ENCODE measurements at regions not wholly inside any gene's neighbourhood (a gene's known extent, or its start where the extent isn't known, plus 50 kb on each side); places are given as distances from the start of the nearest gene placed in this dataset.

DNA sequence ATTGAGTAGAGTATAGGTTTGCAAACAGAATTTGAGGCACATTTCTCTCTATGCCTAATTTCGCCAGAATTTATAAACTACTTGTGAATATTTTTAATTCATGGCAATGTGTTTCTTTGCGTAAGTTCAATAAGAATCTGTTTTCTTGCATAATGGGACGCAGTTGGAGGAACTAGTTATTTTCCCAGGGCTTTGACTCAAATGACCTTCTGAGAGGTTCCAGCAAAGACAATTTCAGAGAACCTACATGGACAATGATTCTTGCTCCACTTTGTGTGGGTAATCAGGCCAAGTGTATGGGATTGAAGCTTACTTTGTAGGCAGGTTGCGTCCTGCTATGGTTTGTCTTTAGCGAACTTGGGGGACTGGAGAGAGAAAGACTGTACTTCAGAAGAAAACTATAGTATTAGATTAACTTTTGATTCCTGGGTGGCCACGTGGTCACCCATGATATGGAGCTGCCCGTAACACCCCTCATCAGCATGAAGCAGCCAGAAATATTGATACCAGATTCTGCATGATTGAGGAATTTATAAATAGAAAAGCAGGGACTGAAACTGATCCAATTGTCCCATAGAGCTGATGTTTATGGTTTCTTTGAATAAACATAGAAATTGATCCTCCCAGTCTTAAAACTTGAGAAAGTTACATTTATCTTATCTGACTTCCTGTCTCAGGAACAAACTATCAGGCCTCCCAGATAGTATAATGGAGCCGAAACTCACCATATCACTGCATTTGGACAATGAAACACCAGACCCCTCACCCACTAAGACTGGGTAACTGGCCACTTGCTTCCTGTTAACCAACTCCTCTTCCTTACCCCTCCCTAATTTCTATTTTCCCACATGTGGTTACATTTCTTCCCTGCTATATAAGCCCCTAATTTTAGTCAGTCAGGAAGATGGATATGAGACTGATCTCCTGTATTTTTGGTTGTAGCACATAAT is 815.3 kb upstream of the HS6ST1 start:
- no peaks in the 10 kb centered on the region for H3K4me1 ChIP-seq
- 81 to 82% methylated on average over 8 of the region's 8 CpGs for WGBS, 2 donors
- DNase-seq, result no peak
- H3K4me3 ChIP-seq, result no peak overlapping the region
- TF ChIP-seq POLR2A (IDR thresholded peaks at IDR 0.05), result no peak
- TF ChIP-seq, protein P1, sequence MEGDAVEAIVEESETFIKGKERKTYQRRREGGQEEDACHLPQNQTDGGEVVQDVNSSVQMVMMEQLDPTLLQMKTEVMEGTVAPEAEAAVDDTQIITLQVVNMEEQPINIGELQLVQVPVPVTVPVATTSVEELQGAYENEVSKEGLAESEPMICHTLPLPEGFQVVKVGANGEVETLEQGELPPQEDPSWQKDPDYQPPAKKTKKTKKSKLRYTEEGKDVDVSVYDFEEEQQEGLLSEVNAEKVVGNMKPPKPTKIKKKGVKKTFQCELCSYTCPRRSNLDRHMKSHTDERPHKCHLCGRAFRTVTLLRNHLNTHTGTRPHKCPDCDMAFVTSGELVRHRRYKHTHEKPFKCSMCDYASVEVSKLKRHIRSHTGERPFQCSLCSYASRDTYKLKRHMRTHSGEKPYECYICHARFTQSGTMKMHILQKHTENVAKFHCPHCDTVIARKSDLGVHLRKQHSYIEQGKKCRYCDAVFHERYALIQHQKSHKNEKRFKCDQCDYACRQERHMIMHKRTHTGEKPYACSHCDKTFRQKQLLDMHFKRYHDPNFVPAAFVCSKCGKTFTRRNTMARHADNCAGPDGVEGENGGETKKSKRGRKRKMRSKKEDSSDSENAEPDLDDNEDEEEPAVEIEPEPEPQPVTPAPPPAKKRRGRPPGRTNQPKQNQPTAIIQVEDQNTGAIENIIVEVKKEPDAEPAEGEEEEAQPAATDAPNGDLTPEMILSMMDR (IDR thresholded peaks at IDR 0.05), result no peak
- no peaks in the 10 kb centered on the region for H3K9me3 ChIP-seq
- H3K36me3 ChIP-seq (ENCODE audit: low read depth, missing control alignments), result no peaks in the 10 kb centered on the region
- intact Hi-C loops (cut with DNase I; ENCODE audit: low total_unique reads), result no loop called here
- H3K27me3 ChIP-seq, result no peaks in the 10 kb centered on the region
- H3K27ac ChIP-seq, result no peak overlapping the region

DNA sequence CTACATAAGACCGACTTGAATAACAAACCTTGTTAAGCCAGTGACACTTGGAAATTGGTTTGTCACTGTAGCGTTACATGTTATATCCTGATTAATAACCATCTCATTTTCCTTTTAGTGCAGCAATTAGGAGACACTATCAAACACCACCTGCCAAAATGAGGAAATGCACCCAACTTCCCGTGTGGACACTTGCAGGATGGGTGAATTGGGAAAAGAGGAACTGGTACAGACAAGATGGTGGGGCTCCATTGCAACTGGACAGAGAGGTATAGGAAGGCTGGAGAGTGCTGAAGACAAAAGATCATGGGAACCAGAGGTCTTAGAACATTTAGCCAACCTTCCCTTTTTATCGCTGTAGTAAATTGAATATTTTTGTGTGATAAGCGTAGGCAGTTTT is 816.3 kb upstream of the HS6ST1 start:
- 92 to 94% methylated on average over 5 of the region's 5 CpGs for WGBS, 2 donors
- Histone ChIP-seq H3K9me3 (no peaks in the 10 kb centered on the region), H3K36me3 (ENCODE audit: low read depth, missing control alignments) (no peaks in the 10 kb centered on the region), H3K27me3 (no peaks in the 10 kb centered on the region), H3K4me1 (no peaks in the 10 kb centered on the region), H3K27ac (no peak overlapping the region), H3K4me3 (no peak overlapping the region)
- TF ChIP-seq POLR2A (IDR thresholded peaks at IDR 0.05), result no peak
- TF ChIP-seq, protein P1 (IDR thresholded peaks at IDR 0.05), result no peak
- DNase-seq, result no peak
- intact Hi-C loops (cut with DNase I; ENCODE audit: low total_unique reads), result no loop called here

DNA sequence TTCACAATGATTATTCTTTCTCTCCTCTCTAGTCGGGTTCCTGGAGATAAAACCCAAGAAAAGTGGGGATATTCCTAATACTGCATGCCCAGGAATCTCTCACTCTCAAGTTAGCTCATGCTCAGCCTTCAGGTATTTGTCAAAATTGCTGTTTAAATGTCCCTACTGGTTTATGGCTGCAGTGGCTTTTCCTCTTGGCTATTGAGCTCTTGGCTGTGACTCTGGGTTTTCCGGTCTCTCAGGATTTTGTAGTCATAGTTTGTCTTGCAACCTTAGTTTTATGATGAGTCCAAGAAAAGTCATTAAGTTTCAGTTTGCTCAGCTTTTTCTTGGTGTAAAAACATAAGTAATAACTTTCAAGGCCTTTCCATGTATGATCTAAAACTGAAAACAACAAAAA is 820.7 kb upstream of the HS6ST1 start:
- Histone ChIP-seq H3K9me3 (no peaks in the 10 kb centered on the region), H3K27me3 (no peaks in the 10 kb centered on the region), H3K4me1 (no peaks in the 10 kb centered on the region), H3K36me3 (ENCODE audit: low read depth, missing control alignments) (no peaks in the 10 kb centered on the region), H3K4me3 (no peak overlapping the region), H3K27ac (no peak overlapping the region)
- no peak for DNase-seq
- intact Hi-C loops (cut with DNase I; ENCODE audit: low total_unique reads), result no loop called here
- WGBS, 2 donors, result 79 to 82% methylated on average over 2 of the region's 2 CpGs
- TF ChIP-seq, protein P1 (IDR thresholded peaks at IDR 0.05), result no peak

DNA sequence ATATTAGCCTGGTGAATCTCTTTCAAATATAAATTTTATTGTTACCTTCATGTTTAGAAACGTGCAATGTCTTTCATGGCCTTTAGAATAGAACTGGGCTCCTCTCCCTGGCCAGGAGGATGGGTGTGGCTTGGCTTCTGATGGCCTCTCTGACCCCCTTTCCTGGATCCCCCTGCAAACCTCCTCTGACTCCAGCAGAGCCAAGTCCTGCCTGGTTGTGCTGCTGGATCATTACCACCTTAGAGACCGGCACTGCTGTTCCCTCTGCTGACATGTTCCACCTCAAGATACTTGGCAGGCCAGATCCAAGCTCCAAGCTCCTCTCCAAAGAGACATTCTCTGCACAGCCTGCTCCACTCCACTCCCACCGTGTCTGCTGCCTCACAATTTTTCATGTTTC is 823.8 kb upstream of the HS6ST1 start:
- no peak for DNase-seq
- Histone ChIP-seq H3K27me3 (no peaks in the 10 kb centered on the region), H3K4me3 (no peak overlapping the region), H3K4me1 (no peaks in the 10 kb centered on the region), H3K27ac (no peak overlapping the region), H3K9me3 (no peaks in the 10 kb centered on the region), H3K36me3 (ENCODE audit: low read depth, missing control alignments) (no peaks in the 10 kb centered on the region)
- TF ChIP-seq POLR2A (IDR thresholded peaks at IDR 0.05), result no peak
- TF ChIP-seq, protein P1 (IDR thresholded peaks at IDR 0.05), result no peak
- WGBS, 2 donors, result 64% methylated on average over 3 of the region's 3 CpGs
- intact Hi-C loops (cut with DNase I; ENCODE audit: low total_unique reads), result no loop called here

Data from testis (tissue), 2 donors.